Activated T-cell treated with anti-CD3 and anti-CD28 coated beads, Interleukin-2, amount 50 U/mL, for 72 hours (primary cell): ENCODE measurements at regions not wholly inside any gene's neighbourhood (a gene's known extent, or its start where the extent isn't known, plus 50 kb on each side); places are given as distances from the start of the nearest gene placed in this dataset.
A peak's percentile ranks its signal among the peaks of the same experiment; 100 is the strongest.

Source experiments
- ATAC-seq, 2 donors: fragments of 150-1000 bp; cut with Tn5 transposase; replicated peaks in 1 of 2; 2 replicates each; pipeline ENCODE4 v1.10.0; 2021; ENCODE audit warnings: moderate library complexity in 2 of 2, mild to moderate bottlenecking in 1 of 2
- DNase-seq, 2 donors: peaks; one replicate each; pipeline ENCODE4 v3.0.0; 2021 to 2022; ENCODE audit warnings: mixed read lengths in 1 of 2
- H3K27ac Mint-ChIP-seq: one replicate; pipeline ENCODE4 v1.8.0; 2022; ENCODE audit warnings: mild to moderate bottlenecking, moderate library complexity, mixed read lengths
- H3K27me3 Mint-ChIP-seq: one replicate; pipeline ENCODE4 v1.8.0; 2022; ENCODE audit warnings: low read depth, mixed read lengths
- H3K36me3 Mint-ChIP-seq, 2 donors: one replicate each; pipeline ENCODE4 v1.8.0; 2022; ENCODE audit warnings: mixed read lengths in 2 of 2, mild to moderate bottlenecking in 1 of 2; ENCODE audit not compliant: insufficient read depth in 2 of 2
- H3K4me1 Mint-ChIP-seq: one replicate; pipeline ENCODE4 v1.8.0; 2022; ENCODE audit warnings: low read depth, mixed read lengths
- H3K4me3 Mint-ChIP-seq, 2 donors: one replicate each; pipeline ENCODE4 v1.8.0; 2022; ENCODE audit warnings: mild to moderate bottlenecking in 2 of 2, mixed read lengths in 2 of 2, moderate library complexity in 2 of 2
- H3K9me3 Mint-ChIP-seq, 2 donors: one replicate each; pipeline ENCODE4 v1.8.0; 2022; ENCODE audit warnings: mixed read lengths in 2 of 2

DNA sequence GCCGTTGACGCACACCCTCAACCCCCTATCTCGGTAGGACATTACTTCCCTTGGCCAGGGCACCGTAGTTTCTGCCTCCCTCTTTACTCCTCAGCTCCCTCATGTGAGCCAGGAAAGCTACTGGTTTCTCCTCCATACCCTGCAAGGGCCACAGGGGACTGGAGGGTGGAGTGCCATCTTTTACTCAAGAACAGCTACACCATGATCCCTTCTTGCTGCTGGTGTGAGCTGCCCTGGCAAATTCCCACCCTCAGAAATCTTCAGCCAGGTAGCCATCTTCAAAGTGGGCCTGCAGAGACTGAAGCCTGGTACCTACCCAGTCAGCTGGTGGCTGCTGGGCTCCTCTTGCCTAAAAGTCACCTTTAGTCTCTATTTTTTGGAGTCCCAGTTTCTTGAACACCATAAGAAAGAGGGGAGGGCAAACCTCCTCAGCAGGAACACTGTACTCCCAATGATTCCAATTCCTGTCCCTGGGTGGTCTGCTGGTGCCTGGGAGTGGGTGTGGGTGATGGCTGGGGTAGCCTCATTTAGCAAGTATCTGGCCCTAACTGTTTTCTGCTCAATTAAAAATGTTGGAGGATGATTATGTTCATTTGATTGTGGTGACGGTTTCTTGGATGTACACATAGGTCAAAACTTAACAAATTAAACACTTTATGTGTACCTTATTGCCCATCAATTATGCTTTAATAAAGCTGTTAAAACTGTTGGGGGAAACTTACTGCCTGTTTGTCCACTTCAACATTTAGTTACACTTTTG is 105.0 kb upstream of the NPY start:
- DNase-seq (no peak), ATAC-seq (no peak)
- peaks cover 11% of the 10 kb centered on the region for H3K27me3 Mint-ChIP-seq
- no peaks in the 10 kb centered on the region for H3K9me3 Mint-ChIP-seq
- no peak overlapping the region for H3K4me3 Mint-ChIP-seq
- H3K36me3 Mint-ChIP-seq, result no peaks in the 10 kb centered on the region
- H3K27ac Mint-ChIP-seq, result no peak overlapping the region
- H3K4me1 Mint-ChIP-seq, result no peaks in the 10 kb centered on the region

DNA sequence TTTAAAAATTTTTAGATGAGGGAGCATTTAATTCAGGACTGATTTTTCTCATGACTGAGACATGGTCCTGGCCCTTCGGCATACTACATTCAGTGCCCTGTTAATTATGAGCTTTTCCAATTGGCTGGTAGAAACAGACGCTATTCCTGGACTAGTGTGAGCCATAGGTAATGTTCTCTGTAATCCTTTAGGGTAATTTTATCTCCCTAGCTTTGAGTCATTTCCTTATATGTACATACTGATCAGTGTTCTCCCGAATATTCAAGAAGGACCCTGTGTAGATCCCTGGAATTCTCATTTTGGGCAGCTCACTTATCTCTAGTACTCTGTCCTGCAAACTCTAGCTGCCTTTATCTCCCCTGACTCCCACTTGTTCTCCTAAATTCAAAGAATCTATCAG is 92.6 kb upstream of the NPY start:
- Mint-ChIP-seq H3K27ac (no peak overlapping the region), H3K9me3 (peaks cover 0 to 2% of the 10 kb centered on the region in 2 donors), H3K27me3 (no peaks in the 10 kb centered on the region), H3K36me3 (no peaks in the 10 kb centered on the region), H3K4me1 (no peaks in the 10 kb centered on the region), H3K4me3 (no peak overlapping the region)
- no peak for ATAC-seq
- DNase-seq, result no peak

DNA sequence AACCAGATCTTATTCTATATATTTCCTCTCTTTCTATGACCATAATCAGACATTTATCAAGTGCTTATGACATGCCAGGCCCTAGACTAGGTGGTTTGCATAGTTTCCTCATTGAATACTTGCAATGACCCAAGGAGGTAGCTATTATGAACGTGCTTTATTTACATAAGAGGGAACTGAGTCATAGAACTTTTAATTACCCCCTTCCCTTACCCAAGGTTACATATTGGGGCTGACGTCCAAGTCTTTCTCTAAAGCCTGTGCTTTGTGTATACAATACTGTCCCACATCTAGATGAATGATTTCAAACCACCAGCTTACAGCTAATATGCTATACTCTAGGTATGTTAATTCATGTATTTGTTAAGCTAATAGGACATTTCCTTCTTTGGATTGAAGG is 91.9 kb upstream of the NPY start:
- Mint-ChIP-seq H3K9me3 (peaks cover 0 to 2% of the 10 kb centered on the region in 2 donors), H3K27ac (no peak overlapping the region), H3K27me3 (no peaks in the 10 kb centered on the region), H3K36me3 (no peaks in the 10 kb centered on the region), H3K4me1 (no peaks in the 10 kb centered on the region), H3K4me3 (no peak overlapping the region)
- no peak for ATAC-seq
- no peak for DNase-seq

DNA sequence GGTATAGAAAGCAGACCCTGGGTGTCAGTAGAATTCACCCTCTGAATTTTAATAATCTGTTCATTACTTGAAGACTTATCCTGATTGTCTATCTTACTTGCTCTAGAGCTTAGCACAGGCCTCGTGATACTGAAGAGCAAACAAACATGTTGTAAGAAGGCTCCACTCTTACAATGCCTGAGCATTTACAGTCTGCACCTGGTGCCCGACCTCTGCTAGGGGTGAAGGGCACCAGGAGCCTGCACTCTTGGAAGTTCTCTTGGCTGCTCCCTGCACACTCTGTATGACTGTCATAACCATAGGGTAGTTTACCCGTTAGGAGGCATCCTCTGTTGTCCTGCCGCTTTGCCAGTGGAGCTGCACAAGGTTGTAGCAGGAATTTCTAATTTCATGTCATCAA is 91.3 kb upstream of the NPY start:
- Mint-ChIP-seq H3K4me1 (no peaks in the 10 kb centered on the region), H3K4me3 (no peak overlapping the region), H3K36me3 (no peaks in the 10 kb centered on the region), H3K27me3 (no peaks in the 10 kb centered on the region), H3K27ac (no peak overlapping the region), H3K9me3 (no peaks in the 10 kb centered on the region)
- ATAC-seq, result no peak
- DNase-seq, result no peak

DNA sequence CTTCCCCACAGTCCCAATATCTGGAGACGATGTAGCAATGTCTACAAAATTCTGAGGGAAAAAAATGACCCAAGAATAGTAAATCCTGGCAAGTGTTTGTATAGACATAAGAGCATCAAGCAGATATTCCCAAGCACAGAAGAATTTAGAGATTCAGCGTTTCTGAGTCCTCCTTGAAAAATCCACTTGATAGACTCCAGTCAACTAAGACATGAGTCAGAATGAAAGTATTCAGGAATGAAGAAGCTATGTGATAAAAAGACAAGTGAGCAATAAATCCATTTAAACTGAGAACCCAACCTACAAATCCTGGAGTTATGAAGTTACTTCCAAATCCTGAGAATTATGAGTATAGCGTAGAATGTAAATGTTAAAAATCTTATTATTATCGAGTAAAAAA is 86.1 kb upstream of the NPY start:
- no peaks in the 10 kb centered on the region for H3K27me3 Mint-ChIP-seq
- ATAC-seq (no peak), DNase-seq (no peak)
- no peak overlapping the region for H3K27ac Mint-ChIP-seq
- H3K9me3 Mint-ChIP-seq, result no peaks in the 10 kb centered on the region
- peaks cover 6% of the 10 kb centered on the region for H3K4me1 Mint-ChIP-seq
- H3K36me3 Mint-ChIP-seq, result no peaks in the 10 kb centered on the region
- H3K4me3 Mint-ChIP-seq, result no peak overlapping the region

GRCh38 chr7:24199978-24200377 is 84.0 kb upstream of the NPY start:
- H3K36me3 Mint-ChIP-seq, result no peaks in the 10 kb centered on the region
- no peak overlapping the region for H3K27ac Mint-ChIP-seq
- H3K9me3 Mint-ChIP-seq, result no peaks in the 10 kb centered on the region
- no peaks in the 10 kb centered on the region for H3K27me3 Mint-ChIP-seq
- ATAC-seq (peak in 1 of 2 donors; percentile 30), DNase-seq (no peak)
- peaks cover 6% of the 10 kb centered on the region for H3K4me1 Mint-ChIP-seq
- no peak overlapping the region for H3K4me3 Mint-ChIP-seq

- H3K27me3 Mint-ChIP-seq, result no peaks in the 10 kb centered on the region
- H3K4me1 Mint-ChIP-seq, result peaks cover 6% of the 10 kb centered on the region
- no peak overlapping the region for H3K4me3 Mint-ChIP-seq
- no peak for DNase-seq
- H3K27ac Mint-ChIP-seq, result no peak overlapping the region
- no peaks in the 10 kb centered on the region for H3K36me3 Mint-ChIP-seq
- ATAC-seq, result no peak
- H3K9me3 Mint-ChIP-seq, result no peaks in the 10 kb centered on the region
Measured at GRCh38 chr7:24200407-24200966, 83.5 kb upstream of the NPY start.

DNA sequence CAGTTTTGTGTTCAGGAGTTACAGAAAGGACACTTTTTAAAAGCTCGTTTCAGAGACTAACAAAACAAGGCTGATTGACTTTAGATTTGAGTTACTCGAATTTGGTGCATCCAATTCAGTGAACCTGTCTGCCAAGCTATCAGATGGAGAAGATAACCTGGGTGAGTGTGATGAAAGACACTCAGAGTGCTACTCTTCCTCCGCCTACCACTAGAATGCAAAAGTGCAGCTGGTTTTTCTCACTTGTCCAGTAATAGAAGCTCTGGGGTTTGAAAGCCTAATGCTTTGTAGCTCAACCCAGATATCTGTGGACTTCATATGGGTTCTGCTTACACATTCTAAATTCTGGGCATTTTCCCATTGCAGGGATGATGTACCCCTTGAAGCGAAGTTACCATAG is 82.8 kb upstream of the NPY start:
- ATAC-seq (no peak), DNase-seq (no peak)
- Mint-ChIP-seq H3K27me3 (no peaks in the 10 kb centered on the region), H3K4me1 (peaks cover 6% of the 10 kb centered on the region), H3K36me3 (no peaks in the 10 kb centered on the region), H3K27ac (no peak overlapping the region), H3K4me3 (no peak overlapping the region), H3K9me3 (no peaks in the 10 kb centered on the region)

- Mint-ChIP-seq H3K9me3 (no peaks in the 10 kb centered on the region), H3K4me3 (no peak overlapping the region), H3K4me1 (no peaks in the 10 kb centered on the region)
Measured at GRCh38 chr7:24212073-24212472, 71.9 kb upstream of the NPY start.

DNA sequence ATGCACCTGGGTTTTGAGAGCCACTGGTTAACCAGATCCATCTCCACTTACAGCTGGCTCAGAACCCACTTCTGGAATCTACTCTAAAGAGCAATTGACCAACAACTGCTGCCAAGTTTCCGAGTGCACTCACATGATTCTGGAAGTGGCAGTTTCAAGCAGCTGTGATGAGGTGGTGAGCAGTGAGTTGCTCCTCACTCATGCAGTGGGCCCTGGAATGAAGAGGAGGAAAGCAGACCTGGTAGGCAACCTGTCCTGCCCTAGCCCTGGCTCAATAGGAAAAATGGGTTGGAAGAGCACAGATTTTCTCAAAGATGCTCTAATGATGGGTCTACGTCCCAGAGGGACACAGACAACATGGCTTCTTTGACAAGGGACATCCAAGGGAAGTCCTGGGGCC is 70.7 kb upstream of the NPY start:
- no peaks in the 10 kb centered on the region for H3K36me3 Mint-ChIP-seq
- H3K4me1 Mint-ChIP-seq, result no peaks in the 10 kb centered on the region
- H3K4me3 Mint-ChIP-seq, result no peak overlapping the region
- no peak overlapping the region for H3K27ac Mint-ChIP-seq
- no peaks in the 10 kb centered on the region for H3K27me3 Mint-ChIP-seq
- no peak for DNase-seq
- H3K9me3 Mint-ChIP-seq, result no peaks in the 10 kb centered on the region
- ATAC-seq, result no peak

More at GRCh38 chr7:24212073-24212472, 71.9 kb upstream of the NPY start:
- Mint-ChIP-seq H3K27me3 (no peaks in the 10 kb centered on the region), H3K36me3 (no peaks in the 10 kb centered on the region), H3K27ac (no peak overlapping the region)
- ATAC-seq (no peak), DNase-seq (no peak)

DNA sequence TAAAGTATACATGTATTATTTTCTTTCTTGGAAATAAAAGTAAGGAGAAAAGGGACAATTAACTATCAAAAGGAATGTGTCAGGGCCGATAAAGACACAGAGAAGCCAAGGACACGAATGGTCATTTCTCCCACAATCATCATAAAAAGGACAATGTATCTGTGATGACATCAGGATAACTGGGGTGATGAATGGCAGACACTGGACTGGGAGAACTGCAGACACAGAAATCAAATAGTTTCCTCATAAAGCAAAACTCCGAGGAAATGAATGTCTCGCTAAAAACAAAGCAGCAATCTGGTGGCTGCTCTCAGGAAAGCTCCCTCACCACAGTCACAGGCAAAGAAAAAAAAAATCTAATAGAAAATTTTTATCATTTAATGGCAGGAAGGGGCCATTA is 69.3 kb upstream of the NPY start:
- ATAC-seq, result no peak
- no peak overlapping the region for H3K4me3 Mint-ChIP-seq
- no peaks in the 10 kb centered on the region for H3K4me1 Mint-ChIP-seq
- no peaks in the 10 kb centered on the region for H3K27me3 Mint-ChIP-seq
- no peak for DNase-seq
- no peaks in the 10 kb centered on the region for H3K36me3 Mint-ChIP-seq
- no peaks in the 10 kb centered on the region for H3K9me3 Mint-ChIP-seq
- no peak overlapping the region for H3K27ac Mint-ChIP-seq

DNA sequence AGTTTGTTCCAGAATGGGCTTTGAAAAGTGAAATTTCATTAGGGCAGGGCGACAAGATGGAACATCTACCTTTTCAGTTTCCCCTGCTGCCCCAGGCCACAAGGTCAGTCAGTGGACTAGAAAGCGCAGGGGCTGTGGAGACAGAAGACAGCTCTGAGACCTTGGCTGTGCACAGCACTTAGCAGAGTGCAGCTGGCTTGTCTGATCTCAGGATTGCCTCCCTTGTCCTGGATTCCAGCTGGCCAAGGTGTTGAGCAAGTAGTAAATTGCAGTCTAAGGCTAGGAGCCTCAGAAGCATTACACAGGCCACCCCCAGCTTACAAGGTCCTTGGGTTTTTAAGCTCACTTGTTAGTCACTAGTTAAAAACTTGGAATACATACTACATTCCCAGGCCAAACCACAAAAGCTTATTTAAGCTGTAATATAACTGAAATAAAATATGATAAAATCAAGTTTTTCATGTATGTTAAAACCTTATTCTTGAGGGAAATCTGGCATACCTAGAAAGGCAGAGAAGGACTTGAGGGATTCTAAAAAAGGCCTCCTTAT is 67.3 kb upstream of the NPY start:
- H3K9me3 Mint-ChIP-seq, result no peaks in the 10 kb centered on the region
- no peaks in the 10 kb centered on the region for H3K36me3 Mint-ChIP-seq
- no peak overlapping the region for H3K4me3 Mint-ChIP-seq
- H3K27me3 Mint-ChIP-seq, result no peaks in the 10 kb centered on the region
- DNase-seq, result no peak
- ATAC-seq, result no peak
- no peak overlapping the region for H3K27ac Mint-ChIP-seq
- H3K4me1 Mint-ChIP-seq, result no peaks in the 10 kb centered on the region

DNA sequence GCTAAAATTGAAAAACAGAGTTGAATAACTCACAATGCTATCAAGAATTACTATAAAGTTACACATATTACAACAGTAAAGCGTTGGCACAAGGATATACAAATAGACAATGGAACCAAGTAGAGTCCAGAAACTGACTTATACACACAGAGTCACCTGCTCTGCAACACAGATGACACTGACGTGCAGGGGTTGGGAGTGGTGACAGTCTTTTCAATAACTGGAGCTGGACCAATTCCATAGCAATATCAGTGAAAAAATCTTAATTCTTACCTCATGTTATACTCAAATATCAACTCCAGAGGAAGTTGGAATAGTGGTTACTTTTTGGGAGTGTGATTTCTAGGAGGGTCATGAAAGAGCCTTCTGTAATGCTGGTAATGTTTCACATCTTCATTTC is 62.5 kb upstream of the NPY start:
- no peak overlapping the region for H3K4me3 Mint-ChIP-seq
- peaks cover 0 to 2% of the 10 kb centered on the region in 2 donors for H3K9me3 Mint-ChIP-seq
- no peak overlapping the region for H3K27ac Mint-ChIP-seq
- no peaks in the 10 kb centered on the region for H3K4me1 Mint-ChIP-seq
- no peak for DNase-seq
- peaks cover 0 to 3% of the 10 kb centered on the region in 2 donors for H3K36me3 Mint-ChIP-seq
- no peaks in the 10 kb centered on the region for H3K27me3 Mint-ChIP-seq
- no peak for ATAC-seq

- Mint-ChIP-seq H3K4me1 (peaks cover 16% of the 10 kb centered on the region), H3K27me3 (peaks cover 5% of the 10 kb centered on the region), H3K27ac (no peak overlapping the region), H3K9me3 (peaks cover 0 to 2% of the 10 kb centered on the region in 2 donors), H3K36me3 (peaks cover 0 to 3% of the 10 kb centered on the region in 2 donors), H3K4me3 (no peak overlapping the region)
- DNase-seq (no peak), ATAC-seq (peak; percentile 24 to 59)
Measured at GRCh38 chr7:24227068-24227467, 56.9 kb upstream of the NPY start.
